ENCODE measurements at regions not wholly inside any gene's neighbourhood (a gene's known extent, or its start where the extent isn't known, plus 50 kb on each side); places are given as distances from the start of the nearest gene placed in this dataset.

- no peak for DNase-seq (ENCODE audit: extremely low spot score, unreplicated experiment)
Measured at GRCh38 chr7:84512055-84512454, 317.5 kb upstream of the SEMA3A start.

GRCh38 chr7:84510505-84510904, 315.9 kb upstream of the SEMA3A start:
- no peaks in the 10 kb centered on the region for H3K36me3 Mint-ChIP-seq (ENCODE audit: unreplicated experiment)
- peaks cover 20% of the 10 kb centered on the region for H3K4me1 Mint-ChIP-seq (ENCODE audit: unreplicated experiment)
- no peak overlapping the region for H3K4me3 Mint-ChIP-seq (ENCODE audit: unreplicated experiment)
- peak overlapping the region; percentile 70 for H3K27ac Mint-ChIP-seq (ENCODE audit: unreplicated experiment)
- H3K27me3 Mint-ChIP-seq (ENCODE audit: unreplicated experiment): no peaks in the 10 kb centered on the region
- no peaks in the 10 kb centered on the region for H3K9me3 Mint-ChIP-seq (ENCODE audit: unreplicated experiment)
- no peak for TF ChIP-seq CTCF (IDR thresholded peaks at IDR 0.05)
- DNase-seq (ENCODE audit: extremely low spot score, unreplicated experiment): no peak

More at GRCh38 chr7:84512055-84512454, 317.5 kb upstream of the SEMA3A start:
- Mint-ChIP-seq H3K4me1 (ENCODE audit: unreplicated experiment) (peaks cover 20% of the 10 kb centered on the region), H3K36me3 (ENCODE audit: unreplicated experiment) (no peaks in the 10 kb centered on the region), H3K27ac (ENCODE audit: unreplicated experiment) (no peak overlapping the region), H3K4me3 (ENCODE audit: unreplicated experiment) (no peak overlapping the region), H3K27me3 (ENCODE audit: unreplicated experiment) (no peaks in the 10 kb centered on the region), H3K9me3 (ENCODE audit: unreplicated experiment) (no peaks in the 10 kb centered on the region)
- no peak for TF ChIP-seq CTCF (IDR thresholded peaks at IDR 0.05)

GRCh38 chr7:84509522-84509921, 314.9 kb upstream of the SEMA3A start:
- no peak overlapping the region for H3K27ac Mint-ChIP-seq (ENCODE audit: unreplicated experiment)
- no peaks in the 10 kb centered on the region for H3K36me3 Mint-ChIP-seq (ENCODE audit: unreplicated experiment)
- no peak for TF ChIP-seq CTCF (IDR thresholded peaks at IDR 0.05)
- no peaks in the 10 kb centered on the region for H3K27me3 Mint-ChIP-seq (ENCODE audit: unreplicated experiment)
- no peak for DNase-seq (ENCODE audit: extremely low spot score, unreplicated experiment)
- H3K9me3 Mint-ChIP-seq (ENCODE audit: unreplicated experiment): no peaks in the 10 kb centered on the region
- no peak overlapping the region for H3K4me3 Mint-ChIP-seq (ENCODE audit: unreplicated experiment)
- peaks cover 20% of the 10 kb centered on the region for H3K4me1 Mint-ChIP-seq (ENCODE audit: unreplicated experiment)

- DNase-seq (ENCODE audit: extremely low spot score, unreplicated experiment): no peak
- no peak overlapping the region for H3K27ac Mint-ChIP-seq (ENCODE audit: unreplicated experiment)
- H3K4me1 Mint-ChIP-seq (ENCODE audit: unreplicated experiment): peaks cover 17% of the 10 kb centered on the region
Measured at GRCh38 chr7:84508606-84509005, 314.0 kb upstream of the SEMA3A start.

GRCh38 chr7:84507529-84507928, 312.9 kb upstream of the SEMA3A start:
- Mint-ChIP-seq H3K4me3 (ENCODE audit: unreplicated experiment) (no peak overlapping the region), H3K9me3 (ENCODE audit: unreplicated experiment) (no peaks in the 10 kb centered on the region), H3K36me3 (ENCODE audit: unreplicated experiment) (no peaks in the 10 kb centered on the region), H3K4me1 (ENCODE audit: unreplicated experiment) (peaks cover 16% of the 10 kb centered on the region), H3K27me3 (ENCODE audit: unreplicated experiment) (no peaks in the 10 kb centered on the region), H3K27ac (ENCODE audit: unreplicated experiment) (no peak overlapping the region)
- no peak for DNase-seq (ENCODE audit: extremely low spot score, unreplicated experiment)
- TF ChIP-seq CTCF (IDR thresholded peaks at IDR 0.05): no peak

More at GRCh38 chr7:84508606-84509005, 314.0 kb upstream of the SEMA3A start:
- H3K4me3 Mint-ChIP-seq (ENCODE audit: unreplicated experiment): no peak overlapping the region
- H3K36me3 Mint-ChIP-seq (ENCODE audit: unreplicated experiment): no peaks in the 10 kb centered on the region
- H3K9me3 Mint-ChIP-seq (ENCODE audit: unreplicated experiment): no peaks in the 10 kb centered on the region
- H3K27me3 Mint-ChIP-seq (ENCODE audit: unreplicated experiment): no peaks in the 10 kb centered on the region
- TF ChIP-seq CTCF (IDR thresholded peaks at IDR 0.05): no peak

Measured in osteocyte (in vitro differentiated cells).